GM18502 (cell line): ENCODE measurements at regions not wholly inside any gene's neighbourhood (a gene's known extent, or its start where the extent isn't known, plus 50 kb on each side); places are given as distances from the start of the nearest gene placed in this dataset.
"Not testable (repeated sequence)": the region's sequence is repeated elsewhere in the genome, so short reads cannot be mapped to it uniquely, and the experiment has no call there.

Experiments used
- ATAC-seq: cut with Tn5 transposase; IDR thresholded peaks from one replicate; pipeline ENCODE4 v1.9.1; 2021; ENCODE audit warnings: mild to moderate bottlenecking; ENCODE audit not compliant: unreplicated experiment, poor library complexity

GRCh38 chr18:9008709-9009635 lies 93.5 kb upstream of the NDUFV2 start:
- ATAC-seq: no peak

- ATAC-seq: no peak
These were observed 92.6 kb upstream of the NDUFV2 start for GRCh38 chr18:9009703-9010488.

- no peak for ATAC-seq
These were observed 91.1 kb upstream of the NDUFV2 start for GRCh38 chr18:9011431-9011830.

GRCh38 chr18:9013926-9014373 lies 88.5 kb upstream of the NDUFV2 start:
- no peak for ATAC-seq

GRCh38 chr18:9015689-9016088 lies 86.8 kb upstream of the NDUFV2 start:
- no peak for ATAC-seq

- ATAC-seq: no peak
These were observed 85.8 kb upstream of the NDUFV2 start for GRCh38 chr18:9016633-9017166.

GRCh38 chr18:9017167-9017904 lies 85.2 kb upstream of the NDUFV2 start:
- peak; percentile 94 for ATAC-seq

- no peak for ATAC-seq
These were observed 84.6 kb upstream of the NDUFV2 start for GRCh38 chr18:9017905-9018227.

- ATAC-seq: no peak
These were observed 83.4 kb upstream of the NDUFV2 start for GRCh38 chr18:9019135-9019534.

- no peak for ATAC-seq
These were observed 82.3 kb upstream of the NDUFV2 start for GRCh38 chr18:9020221-9020620.

- no peak for ATAC-seq
These were observed 81.0 kb upstream of the NDUFV2 start for GRCh38 chr18:9021458-9021857.

GRCh38 chr18:9022397-9023155 lies 79.9 kb upstream of the NDUFV2 start:
- ATAC-seq: no peak

- ATAC-seq: not testable (repeated sequence)
These were observed 78.4 kb upstream of the NDUFV2 start for GRCh38 chr18:9024031-9024646.

GRCh38 chr18:9025091-9025838 lies 77.2 kb upstream of the NDUFV2 start:
- no peak for ATAC-seq

- ATAC-seq: no peak
These were observed 73.4 kb upstream of the NDUFV2 start for GRCh38 chr18:9029131-9029530.

GRCh38 chr18:9032519-9032918 lies 70.0 kb upstream of the NDUFV2 start:
- ATAC-seq: no peak

GRCh38 chr18:9038277-9038871 lies 64.1 kb upstream of the NDUFV2 start:
- ATAC-seq: no peak

GRCh38 chr18:9039441-9040071 lies 62.9 kb upstream of the NDUFV2 start:
- ATAC-seq: no peak
